ENCODE measurements at regions not wholly inside any gene's neighbourhood (a gene's known extent, or its start where the extent isn't known, plus 50 kb on each side); places are given as distances from the start of the nearest gene placed in this dataset.

DNA sequence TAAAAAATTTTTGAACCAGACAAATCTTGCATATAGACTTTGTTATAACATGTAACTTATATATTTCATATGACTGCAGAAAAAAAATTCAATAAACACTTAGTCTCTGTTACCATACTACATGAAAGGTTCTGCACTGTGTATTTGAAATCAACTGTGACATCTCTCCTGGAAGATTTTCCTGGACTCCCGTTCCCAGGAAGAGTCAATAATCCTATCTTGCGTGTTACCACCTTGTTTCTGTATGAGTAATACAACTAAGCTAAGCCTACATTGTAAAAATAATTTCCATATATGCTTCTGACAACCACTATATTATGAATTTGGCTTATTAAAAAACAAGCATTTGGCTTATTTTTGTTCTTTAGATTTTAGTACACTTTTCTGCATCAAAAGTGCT, 665.6 kb upstream of the SOX9 start:
- TF ChIP-seq POLR2A (IDR thresholded peaks at IDR 0.05; ENCODE audit: low read depth, low read length) (no peak), TAF1 (IDR thresholded peaks at IDR 0.05; ENCODE audit: borderline replicate concordance, low read depth, low read length) (no peak)
